H1 (cell line): ENCODE measurements at regions not wholly inside any gene's neighbourhood (a gene's known extent, or its start where the extent isn't known, plus 50 kb on each side); places are given as distances from the start of the nearest gene placed in this dataset.
A peak's percentile ranks its signal among the peaks of the same experiment; 100 is the strongest.
"Not testable (repeated sequence)": the region's sequence is repeated elsewhere in the genome, so short reads cannot be mapped to it uniquely, and the experiment has no call there.

Experiments
- CTCF ChIA-PET: fragments of 300-600 bp; sonication (Branson Sonifier 250); formaldehyde crosslinking; loops from one replicate; lab custom pipeline; 2021; ENCODE audit not compliant: partially characterized antibody; lab: Charles Lee
- POLR2A ChIA-PET: fragments of 300-600 bp; sonication (Branson Sonifier 250); formaldehyde crosslinking; loops from one replicate; lab custom pipeline; 2021; ENCODE audit warnings: inconsistent platforms; ENCODE audit not compliant: partially characterized antibody; lab: Charles Lee
- DNase-seq, 2 experiments: peaks; one replicate each; pipeline versions ENCODE4 v3.0.0 to v3.0.0-alpha.2; 2010 to 2022; ENCODE audit warnings: low spot score in 2 of 2, low read depth in 1 of 2, mixed read lengths in 1 of 2
- FAIRE-seq: peaks from 2 replicates; lab custom pipeline; 2011; peaks lifted over from hg19 to GRCh38; lab: Jason Lieb, UNC
- H2AFZ ChIP-seq: 2 replicates; pipeline ENCODE4 v1.8.1; 2012; ENCODE audit warnings: low read length, inconsistent platforms
- H2AK5ac ChIP-seq: 2 replicates; pipeline ENCODE4 v1.6.1; 2013; ENCODE audit warnings: low read depth, low read length
- H2BK120ac ChIP-seq: replicated peaks from 2 replicates; pipeline ENCODE3; 2013; ENCODE audit warnings: low read depth, low read length, inconsistent platforms
- H2BK12ac ChIP-seq: 2 replicates; pipeline ENCODE4 v1.6.1; 2013; ENCODE audit warnings: low read depth, low read length
- H2BK15ac ChIP-seq: 2 replicates; pipeline ENCODE4 v1.6.1; 2013; ENCODE audit warnings: low read length
- H2BK20ac ChIP-seq: 2 replicates; pipeline ENCODE4 v1.6.1; 2013; ENCODE audit warnings: low read length
- H2BK5ac ChIP-seq: 2 replicates; pipeline ENCODE4 v1.6.1; 2013; ENCODE audit warnings: low read depth, low read length
- H3K14ac ChIP-seq: 2 replicates; pipeline ENCODE4 v1.6.1; 2013; ENCODE audit warnings: inconsistent platforms; ENCODE audit not compliant: insufficient read length
- H3K18ac ChIP-seq: 2 replicates; pipeline ENCODE4 v1.6.1; 2013; ENCODE audit warnings: low read length; ENCODE audit errors: extremely low read depth
- H3K23ac ChIP-seq: 2 replicates; pipeline ENCODE4 v1.6.1; 2013; ENCODE audit warnings: inconsistent platforms; ENCODE audit not compliant: insufficient read length
- H3K23me2 ChIP-seq: 2 replicates; pipeline ENCODE4 v1.6.1; 2013; ENCODE audit warnings: low read depth, low read length
- H3K27ac ChIP-seq: 2 replicates; pipeline ENCODE4 v1.6.1; 2011; ENCODE audit warnings: low read depth, low read length, inconsistent platforms
- H3K27me3 ChIP-seq, 4 experiments: replicated peaks in 1 of 4; 1 replicate in 1 of 4; 2 replicates in 3 of 4; pipeline versions ENCODE4 v1.6.1 to v1.8.1; 2011 to 2013; ENCODE audit warnings: low read length in 3 of 4, mild to moderate bottlenecking in 3 of 4, inconsistent platforms in 2 of 4, mixed read lengths in 2 of 4, moderate library complexity in 1 of 4; ENCODE audit not compliant: control insufficient read depth in 3 of 4, insufficient read depth in 3 of 4; ENCODE audit errors: extremely low read depth in 1 of 4
- H3K36me3 ChIP-seq, 4 experiments: 2 replicates each; pipeline versions ENCODE4 v1.6.1 to v1.8.1; 2011 to 2013; ENCODE audit warnings: mild to moderate bottlenecking in 4 of 4, low read length in 3 of 4, moderate library complexity in 2 of 4, control low read depth in 1 of 4, inconsistent platforms in 1 of 4; ENCODE audit not compliant: insufficient read depth in 4 of 4, control insufficient read depth in 2 of 4
- H3K4ac ChIP-seq: replicated peaks from 2 replicates; pipeline ENCODE3; 2013; ENCODE audit warnings: low read length, low read depth, mixed read lengths, inconsistent platforms; ENCODE audit not compliant: insufficient read length
- H3K4me1 ChIP-seq, 4 experiments: replicated peaks in 1 of 4; 1 replicate in 1 of 4; 2 replicates in 3 of 4; pipeline versions ENCODE4 v1.6.1 to v1.8.1; 2011 to 2013; ENCODE audit warnings: low read length in 3 of 4, inconsistent platforms in 2 of 4, mixed read lengths in 1 of 4; ENCODE audit not compliant: insufficient read depth in 4 of 4, control insufficient read depth in 3 of 4
- H3K4me2 ChIP-seq, 2 experiments: 2 replicates each; pipeline versions ENCODE4 v1.6.1 to v1.8.1; 2011 to 2013; ENCODE audit warnings: low read depth in 2 of 2, low read length in 2 of 2, control low read depth in 1 of 2, inconsistent platforms in 1 of 2, mild to moderate bottlenecking in 1 of 2; ENCODE audit not compliant: insufficient read depth in 1 of 2
- H3K4me3 ChIP-seq, 4 experiments: fragments of 200-600, 300-600 bp in 1 of 4; sonication (generic), shearing (Covaris generic), sonication (Bioruptor Twin) in 1 of 4; 2 replicates each; pipeline versions ENCODE4 v1.5.1 to v1.8.1; 2011 to 2016; ENCODE audit warnings: low read length in 4 of 4, low read depth in 3 of 4, control low read depth in 2 of 4, inconsistent platforms in 2 of 4, mild to moderate bottlenecking in 2 of 4, mixed read lengths in 1 of 4, moderate library complexity in 1 of 4; ENCODE audit not compliant: insufficient read depth in 2 of 4; ENCODE audit errors: extremely low read depth in 1 of 4
- H3K56ac ChIP-seq: replicated peaks from 2 replicates; pipeline ENCODE3; 2013; ENCODE audit warnings: low read depth, mild to moderate bottlenecking, mixed read lengths, low read length, inconsistent platforms; ENCODE audit not compliant: insufficient read length
- H3K79me1 ChIP-seq: 2 replicates; pipeline ENCODE4 v1.6.1; 2013; ENCODE audit warnings: low read depth, low read length, control low read depth
- H3K79me2 ChIP-seq, 2 experiments: 2 replicates each; pipeline versions ENCODE4 v1.6.1 to v1.8.1; 2012 to 2013; ENCODE audit warnings: low read length in 2 of 2, mild to moderate bottlenecking in 2 of 2, inconsistent platforms in 1 of 2; ENCODE audit not compliant: insufficient read depth in 2 of 2, control insufficient read depth in 1 of 2
- H3K9ac ChIP-seq, 4 experiments: replicated peaks in 1 of 4; 1 replicate in 1 of 4; 2 replicates in 3 of 4; pipeline versions ENCODE4 v1.6.1 to v1.8.1; 2011 to 2013; ENCODE audit warnings: low read depth in 3 of 4, low read length in 3 of 4, control low read depth in 2 of 4, mild to moderate bottlenecking in 2 of 4, moderate library complexity in 2 of 4, inconsistent platforms in 1 of 4; ENCODE audit errors: extremely low read depth in 1 of 4
- H3K9me3 ChIP-seq, 2 experiments: 2 replicates each; pipeline versions ENCODE4 v1.6.1 to v1.8.1; 2012 to 2013; ENCODE audit warnings: mild to moderate bottlenecking in 2 of 2, moderate library complexity in 2 of 2, control low read depth in 1 of 2, inconsistent platforms in 1 of 2, low read depth in 1 of 2, low read length in 1 of 2, mixed read lengths in 1 of 2; ENCODE audit not compliant: insufficient read depth in 2 of 2
- H4K20me1 ChIP-seq, 2 experiments: replicated peaks in 1 of 2; 2 replicates each; pipeline versions ENCODE3 to v1.8.1; 2011 to 2013; ENCODE audit warnings: inconsistent platforms in 2 of 2, low read length in 2 of 2, mild to moderate bottlenecking in 1 of 2; ENCODE audit not compliant: insufficient read depth in 2 of 2, control insufficient read depth in 1 of 2
- H4K5ac ChIP-seq: 2 replicates; pipeline ENCODE4 v1.6.1; 2013; ENCODE audit warnings: low read length, low read depth, mixed read lengths, inconsistent platforms; ENCODE audit not compliant: insufficient read length
- H4K8ac ChIP-seq: 2 replicates; pipeline ENCODE4 v1.8.0; 2013; ENCODE audit warnings: mild to moderate bottlenecking, moderate library complexity, low read length, inconsistent platforms; ENCODE audit not compliant: insufficient read depth; ENCODE audit errors: extremely low read depth
- H4K91ac ChIP-seq: replicated peaks from 2 replicates; pipeline ENCODE3; 2013; ENCODE audit warnings: low read length, mixed read lengths, inconsistent platforms; ENCODE audit not compliant: insufficient read length
- WGBS, 2 experiments: shearing (Covaris generic) in 1 of 2; methylation state at CpG; one replicate each; pipeline versions ENCODE4 v1.1.6 to v1.1.7; 2013 to 2015; ENCODE audit warnings: low lambda C conversion rate in 2 of 2, mixed read lengths in 2 of 2, inconsistent platforms in 1 of 2, low coverage in 1 of 2, missing lambda C conversion rate in 1 of 2; ENCODE audit not compliant: insufficient replicate concordance in 2 of 2, insufficient coverage in 1 of 2, insufficient read length in 1 of 2; ENCODE audit errors: extremely low coverage in 1 of 2, missing lambda C conversion rate in 1 of 2; 5-methylcytosine and 5-hydroxymethylcytosine counted together

GRCh38 chr21:13979608-13980007, 231.1 kb downstream of the LIPI start:
- H3K79me2 ChIP-seq = not testable (repeated sequence)
- WGBS, 2 experiments = 95% methylated on average over 12 of the region's 26 CpGs; no CpG with 5 or more reads in 1 of the 2 experiments
- peak overlapping the region in 1 of 4 experiments; percentile 37; a peak in 2 of 8 replicates for H3K4me3 ChIP-seq

DNA sequence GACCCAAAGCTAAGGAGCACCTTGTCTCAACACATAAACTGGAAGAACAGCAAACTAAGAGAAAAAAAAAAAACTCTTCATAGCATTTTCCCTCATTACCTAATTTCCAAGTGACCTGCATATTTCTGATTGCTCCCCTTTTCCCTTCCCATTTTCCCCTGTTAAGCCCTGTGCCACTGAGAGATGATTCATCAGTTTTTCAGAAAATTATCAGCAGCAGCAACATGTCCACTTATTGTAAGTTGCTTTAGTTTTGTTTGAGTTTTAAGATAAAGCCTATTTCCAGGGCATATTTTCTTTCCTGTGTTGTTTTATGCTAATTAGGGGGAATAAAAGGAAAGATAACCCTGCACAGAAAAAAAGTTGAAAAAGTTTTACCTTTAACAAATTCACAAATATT, 236.2 kb downstream of the LIPI start:
- H3K27ac ChIP-seq, H3K4me2 ChIP-seq, FAIRE-seq, H2BK5ac ChIP-seq, H3K79me2 ChIP-seq, H3K27me3 ChIP-seq, H2BK15ac ChIP-seq, H3K79me1 ChIP-seq, H3K56ac ChIP-seq, POLR2A ChIA-PET, H3K14ac ChIP-seq, H2BK120ac ChIP-seq, H3K4ac ChIP-seq, H3K18ac ChIP-seq, H3K23me2 ChIP-seq, CTCF ChIA-PET, H2AK5ac ChIP-seq, H3K4me1 ChIP-seq, H4K8ac ChIP-seq, H3K4me3 ChIP-seq, H2AFZ ChIP-seq, H3K9me3 ChIP-seq, H3K36me3 ChIP-seq, H2BK20ac ChIP-seq, H3K9ac ChIP-seq, H4K5ac ChIP-seq, H4K20me1 ChIP-seq, H3K23ac ChIP-seq, DNase-seq, H2BK12ac ChIP-seq, H4K91ac ChIP-seq: not testable (repeated sequence)

More at GRCh38 chr21:13979608-13980007, 231.1 kb downstream of the LIPI start:
- H2BK120ac ChIP-seq, H3K9ac ChIP-seq, H3K14ac ChIP-seq, H3K27me3 ChIP-seq, FAIRE-seq, POLR2A ChIA-PET, H3K23ac ChIP-seq, H4K91ac ChIP-seq, H2BK5ac ChIP-seq, H2AFZ ChIP-seq, H2AK5ac ChIP-seq, H2BK20ac ChIP-seq, H3K79me1 ChIP-seq, H4K20me1 ChIP-seq, H3K27ac ChIP-seq, H3K4ac ChIP-seq, H3K23me2 ChIP-seq, CTCF ChIA-PET, H4K8ac ChIP-seq, H2BK12ac ChIP-seq, H2BK15ac ChIP-seq, H3K56ac ChIP-seq, H3K36me3 ChIP-seq, H3K18ac ChIP-seq, H3K4me1 ChIP-seq, H4K5ac ChIP-seq: not testable (repeated sequence)
- peak overlapping the region in 1 of 2 experiments; percentile 31; a peak in 1 of 4 replicates for H3K4me2 ChIP-seq
- peak in 1 of 2 experiments; percentile 39 for DNase-seq
- H3K9me3 ChIP-seq = peaks cover 0 to 22% of the 10 kb centered on the region in 2 experiments; a peak in 2 of 4 replicates
